PC-9 (cell line): ENCODE measurements at regions not wholly inside any gene's neighbourhood (a gene's known extent, or its start where the extent isn't known, plus 50 kb on each side); places are given as distances from the start of the nearest gene placed in this dataset.

Source experiments
- EZH2 ChIP-seq: fragments of 200-600 bp; sonication (generic); IDR thresholded peaks from 2 replicates; pipeline ENCODE4 v1.8.0; 2017; ENCODE audit warnings: antibody characterized with exemption, low read depth
- TF ChIP-seq, protein P1 (sequence below): fragments of 200-600 bp; sonication (generic); conservative IDR thresholded peaks from 2 replicates; pipeline ENCODE4 v1.6.1; 2017; ENCODE audit warnings: mixed run types, antibody characterized with exemption, mild to moderate bottlenecking, moderate library complexity

DNA sequence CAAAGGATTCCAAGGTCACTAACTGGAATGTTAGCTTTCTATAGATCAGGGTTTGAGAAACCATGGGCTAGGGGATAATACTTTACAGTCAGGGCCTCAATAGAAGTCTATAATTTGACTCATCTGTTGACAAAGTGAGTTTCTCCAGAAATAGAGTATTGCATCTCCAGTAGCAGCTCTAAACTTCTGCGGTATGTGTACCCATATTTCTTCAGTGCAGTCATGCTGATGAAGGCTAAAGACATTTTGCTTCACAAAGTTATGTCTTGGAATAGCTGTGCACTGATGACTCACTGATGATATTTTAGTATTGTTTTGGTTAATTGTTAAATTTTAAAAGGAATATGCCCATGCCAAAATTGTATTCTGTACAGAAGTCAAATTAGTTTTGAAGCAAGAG is 464.9 kb upstream of the AMOT start:
- TF ChIP-seq, protein P1, sequence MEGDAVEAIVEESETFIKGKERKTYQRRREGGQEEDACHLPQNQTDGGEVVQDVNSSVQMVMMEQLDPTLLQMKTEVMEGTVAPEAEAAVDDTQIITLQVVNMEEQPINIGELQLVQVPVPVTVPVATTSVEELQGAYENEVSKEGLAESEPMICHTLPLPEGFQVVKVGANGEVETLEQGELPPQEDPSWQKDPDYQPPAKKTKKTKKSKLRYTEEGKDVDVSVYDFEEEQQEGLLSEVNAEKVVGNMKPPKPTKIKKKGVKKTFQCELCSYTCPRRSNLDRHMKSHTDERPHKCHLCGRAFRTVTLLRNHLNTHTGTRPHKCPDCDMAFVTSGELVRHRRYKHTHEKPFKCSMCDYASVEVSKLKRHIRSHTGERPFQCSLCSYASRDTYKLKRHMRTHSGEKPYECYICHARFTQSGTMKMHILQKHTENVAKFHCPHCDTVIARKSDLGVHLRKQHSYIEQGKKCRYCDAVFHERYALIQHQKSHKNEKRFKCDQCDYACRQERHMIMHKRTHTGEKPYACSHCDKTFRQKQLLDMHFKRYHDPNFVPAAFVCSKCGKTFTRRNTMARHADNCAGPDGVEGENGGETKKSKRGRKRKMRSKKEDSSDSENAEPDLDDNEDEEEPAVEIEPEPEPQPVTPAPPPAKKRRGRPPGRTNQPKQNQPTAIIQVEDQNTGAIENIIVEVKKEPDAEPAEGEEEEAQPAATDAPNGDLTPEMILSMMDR: no peak
- no peak for TF ChIP-seq EZH2
